GM18520 (cell line): ENCODE measurements at regions not wholly inside any gene's neighbourhood (a gene's known extent, or its start where the extent isn't known, plus 50 kb on each side); places are given as distances from the start of the nearest gene placed in this dataset.
"Not testable (repeated sequence)": the region's sequence is repeated elsewhere in the genome, so short reads cannot be mapped to it uniquely, and the experiment has no call there.

ENCODE experiments used
- ATAC-seq: cut with Tn5 transposase; IDR thresholded peaks from one replicate; pipeline ENCODE4 v1.9.1; 2021; ENCODE audit not compliant: unreplicated experiment

DNA sequence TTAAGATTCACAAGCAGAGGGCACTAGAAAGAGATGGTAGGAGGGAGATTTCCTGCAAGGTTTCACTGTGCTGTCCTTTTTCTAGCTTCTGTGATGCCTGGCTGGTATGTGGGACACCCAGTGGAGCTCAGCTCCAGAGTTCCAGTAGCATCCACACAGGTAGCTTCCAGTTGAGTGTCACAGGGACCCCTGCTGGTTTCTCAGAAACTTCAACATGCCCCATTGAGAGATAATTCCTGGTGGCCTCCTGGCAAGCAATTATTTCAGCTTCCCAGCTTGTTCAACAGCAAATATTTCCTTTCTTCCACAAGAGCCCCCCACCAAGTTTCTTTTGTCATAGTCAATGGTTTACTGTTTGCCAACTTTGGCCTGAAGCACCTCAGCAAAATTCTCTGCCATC lies 858.7 kb downstream of the REEP3 start:
- no peak for ATAC-seq

GRCh38 chr10:64385355-64385754 lies 864.2 kb downstream of the REEP3 start:
- ATAC-seq: no peak

- ATAC-seq: no peak
These were observed 873.5 kb downstream of the REEP3 start for GRCh38 chr10:64394744-64395143.

DNA sequence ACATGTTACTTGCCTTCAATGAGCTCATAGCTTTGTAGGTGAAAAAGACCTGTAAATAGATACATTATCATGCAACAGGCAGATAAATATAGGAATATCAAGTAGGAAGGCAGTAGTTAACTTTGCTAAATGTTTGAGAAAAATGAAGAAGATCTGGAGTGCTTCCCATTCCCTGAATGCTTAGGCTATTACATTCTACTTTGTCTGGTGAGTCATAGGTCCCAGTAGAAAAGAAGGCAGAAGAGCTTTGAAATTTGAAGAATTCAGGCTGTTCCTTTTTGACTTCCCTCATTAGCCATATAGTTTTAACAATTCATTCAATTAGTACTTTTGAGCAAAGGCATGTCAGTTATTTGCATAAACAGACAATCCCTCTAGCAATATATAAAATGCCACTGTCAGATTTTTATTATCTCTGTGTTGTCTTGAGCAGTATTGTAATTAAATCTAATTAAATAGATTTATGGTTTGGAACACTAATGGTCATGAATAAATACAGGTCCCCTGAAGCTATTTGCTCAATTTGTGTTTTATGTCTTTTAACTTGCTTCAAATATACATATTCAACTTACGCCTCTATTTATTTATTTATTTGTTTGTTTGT lies 875.0 kb downstream of the REEP3 start:
- ATAC-seq: no peak

- ATAC-seq: no peak
These were observed 875.9 kb downstream of the REEP3 start for GRCh38 chr10:64397125-64397524.

DNA sequence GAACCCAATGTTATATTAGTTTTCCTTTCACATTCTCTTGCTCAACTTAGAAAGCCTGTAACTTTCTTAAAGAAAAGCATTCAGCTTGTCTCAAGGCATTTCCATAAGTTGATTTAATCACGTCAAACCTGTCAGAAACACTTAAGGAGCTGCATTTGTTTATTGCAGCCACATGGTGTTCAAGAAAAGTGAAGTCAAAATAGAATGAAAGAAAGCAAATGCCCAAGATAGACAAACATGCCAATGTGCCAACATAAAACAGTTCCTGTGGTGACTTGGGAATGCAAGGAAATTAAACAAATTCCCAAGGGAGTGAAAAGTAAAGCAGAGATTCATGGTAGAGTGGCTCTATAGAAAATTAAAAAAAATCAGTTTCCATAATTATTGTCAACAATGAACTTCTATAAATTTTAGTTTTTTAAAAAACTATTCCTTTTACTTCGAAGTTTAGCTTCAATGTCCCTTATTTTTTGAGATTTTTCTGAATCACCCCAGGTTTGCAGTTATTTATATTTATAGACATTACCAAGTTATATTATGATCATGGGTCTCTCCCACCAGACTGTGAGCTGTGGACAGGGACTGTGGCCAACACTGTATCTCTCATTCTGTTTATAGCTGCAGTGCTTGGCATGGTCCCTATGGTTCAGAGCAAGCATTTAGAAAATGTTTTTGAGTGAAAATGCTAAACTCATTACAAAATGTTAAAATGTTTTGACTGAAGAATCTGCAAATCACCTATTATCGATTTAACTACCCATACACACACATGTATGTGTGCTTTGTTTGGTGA lies 887.4 kb downstream of the REEP3 start:
- ATAC-seq: no peak

- ATAC-seq: no peak
These were observed 888.1 kb downstream of the REEP3 start for GRCh38 chr10:64409349-64409748.

DNA sequence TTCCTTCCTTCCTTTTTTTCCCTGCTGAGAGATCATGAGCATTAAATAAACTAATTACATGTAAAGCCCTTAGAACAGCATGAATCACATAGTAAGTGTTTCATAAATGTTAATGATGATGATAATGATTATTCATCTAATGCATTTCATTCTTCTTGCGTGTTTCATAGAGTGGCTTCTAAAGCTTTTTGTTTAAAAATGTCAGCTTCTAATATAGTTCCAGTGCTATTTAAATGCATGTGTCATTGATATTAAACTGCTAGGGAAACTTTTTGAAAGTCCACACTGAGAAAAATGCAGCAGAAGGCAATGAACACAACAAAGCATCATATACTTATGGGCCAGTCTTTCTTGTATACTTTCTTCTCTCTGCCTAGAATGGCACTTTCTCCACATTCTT lies 894.8 kb downstream of the REEP3 start:
- no peak for ATAC-seq

DNA sequence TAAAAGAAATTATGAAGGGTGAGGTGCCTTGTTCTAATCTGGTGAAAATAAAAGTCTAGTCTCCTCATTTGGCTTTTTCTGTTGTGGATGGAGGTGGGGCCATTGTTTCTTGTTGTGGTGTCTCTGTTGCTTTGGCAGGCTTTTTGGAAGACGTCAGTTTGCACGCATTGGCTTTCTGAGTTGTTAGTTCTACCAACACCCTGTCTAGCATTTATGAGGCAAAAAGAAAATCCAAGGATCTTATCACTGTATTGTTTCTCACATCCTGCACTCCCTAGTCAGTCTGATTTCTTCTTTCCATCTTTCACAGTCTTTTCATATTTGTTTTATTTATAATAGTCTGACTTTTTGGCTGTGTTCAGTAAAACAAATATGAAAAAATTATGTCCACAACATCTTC lies 898.3 kb downstream of the REEP3 start:
- ATAC-seq: no peak

- no peak for ATAC-seq
These were observed 905.5 kb downstream of the REEP3 start for GRCh38 chr10:64426745-64427144.

DNA sequence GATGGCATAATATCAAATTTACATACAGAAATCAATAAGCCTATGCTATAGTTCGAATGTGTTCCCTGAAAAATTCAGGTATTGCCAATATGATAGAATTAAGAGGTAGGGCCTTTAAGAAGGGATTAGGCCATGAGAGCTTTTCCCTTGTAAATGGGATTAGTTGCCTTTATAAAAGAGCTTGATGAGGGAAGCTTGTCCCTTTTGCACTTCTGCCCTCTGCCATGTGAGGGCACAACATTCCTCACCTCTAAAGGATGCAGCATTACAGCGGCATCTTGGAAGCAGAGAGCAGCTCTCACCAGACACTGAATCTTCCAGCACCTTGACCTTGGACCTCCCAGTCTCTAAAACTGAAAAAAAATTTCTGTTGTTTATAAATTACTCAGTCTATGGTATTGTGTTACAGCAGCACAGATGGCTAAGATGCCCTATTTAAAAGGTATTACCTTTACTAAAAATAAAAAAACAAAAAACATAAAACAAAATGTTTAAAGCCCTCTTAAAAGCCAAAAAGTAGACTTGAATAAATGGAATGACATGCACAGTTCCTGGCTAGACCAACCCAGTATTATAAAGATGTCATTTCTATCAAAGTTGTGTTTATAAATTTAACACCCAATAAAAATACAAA lies 909.6 kb downstream of the REEP3 start:
- ATAC-seq: no peak

GRCh38 chr10:64441872-64442271 lies 920.7 kb downstream of the REEP3 start:
- not testable (repeated sequence) for ATAC-seq

GRCh38 chr10:64444163-64444562 lies 923.0 kb downstream of the REEP3 start:
- ATAC-seq: no peak

DNA sequence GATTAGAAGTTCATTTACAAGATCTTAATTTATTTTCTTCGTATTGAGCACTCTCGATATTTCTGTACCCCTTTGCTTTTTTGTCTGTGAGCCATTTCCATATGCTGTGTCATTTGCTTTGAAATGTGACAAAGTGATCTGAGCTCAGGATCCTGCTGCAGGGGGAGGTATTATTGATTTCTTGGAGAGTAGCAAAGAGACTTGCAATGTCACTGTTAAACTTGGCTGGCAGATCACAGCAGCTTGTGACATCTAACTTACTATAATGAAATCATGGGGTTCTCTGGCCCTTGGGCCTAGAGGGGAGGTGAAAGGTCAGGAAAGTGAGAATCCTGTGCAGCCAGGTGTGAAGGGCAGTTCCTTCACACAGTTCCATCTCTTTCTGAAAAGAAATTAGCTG lies 923.4 kb downstream of the REEP3 start:
- no peak for ATAC-seq

DNA sequence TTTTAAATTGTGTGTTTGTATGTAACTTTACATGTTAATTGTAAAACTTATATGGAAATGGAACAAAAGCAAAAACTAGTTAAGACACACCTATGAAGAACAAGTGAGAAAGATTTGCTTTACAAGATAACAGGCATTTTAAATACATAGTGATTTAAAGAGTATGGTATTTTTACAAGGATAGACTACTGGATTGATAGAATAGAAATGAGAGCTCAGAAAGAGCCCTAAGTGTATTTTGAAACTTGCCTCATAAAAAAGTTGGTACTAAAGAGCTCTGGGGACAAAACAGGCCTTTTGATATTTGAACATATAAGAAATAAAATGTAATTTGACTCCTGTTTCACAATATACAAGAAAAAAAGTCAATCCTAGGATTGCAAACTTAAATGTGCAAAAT lies 928.4 kb downstream of the REEP3 start:
- no peak for ATAC-seq

DNA sequence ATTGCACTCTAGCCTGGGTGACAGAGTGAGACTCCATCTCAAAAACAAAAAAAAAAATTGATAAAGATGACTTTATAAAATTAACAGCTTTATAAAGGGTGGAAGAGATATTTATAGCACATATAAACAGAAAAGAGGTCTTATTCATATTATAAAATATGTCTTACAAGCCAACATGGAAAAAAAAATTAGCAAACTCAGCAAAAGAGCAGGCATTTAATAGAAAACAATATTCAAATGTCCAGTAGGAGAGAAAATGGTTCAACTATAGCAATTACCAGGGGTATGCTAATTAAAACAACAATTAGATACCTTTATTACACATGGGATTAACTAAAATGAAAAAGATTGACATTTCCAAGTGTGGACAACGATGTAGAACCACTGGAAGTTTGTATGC lies 929.1 kb downstream of the REEP3 start:
- ATAC-seq: no peak

DNA sequence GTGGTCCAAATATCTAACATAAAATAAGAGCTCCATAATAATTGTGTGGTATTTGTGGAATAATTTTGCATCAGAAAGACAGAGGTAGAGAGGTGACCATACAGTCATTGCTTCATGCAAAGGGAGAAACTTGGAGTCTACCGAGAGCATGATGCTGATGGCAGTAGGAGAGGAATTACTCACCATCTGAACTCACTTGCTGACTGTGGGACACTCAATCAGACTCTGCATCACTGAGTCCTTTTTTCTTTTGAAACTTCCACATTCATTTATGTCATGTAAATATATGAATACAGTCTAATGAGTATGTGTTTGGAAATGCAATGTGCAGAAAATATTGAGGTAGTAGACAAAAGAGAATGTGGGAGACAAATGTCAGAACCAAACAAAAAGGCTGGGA lies 933.8 kb downstream of the REEP3 start:
- ATAC-seq: no peak

GRCh38 chr10:64458306-64458705 lies 937.1 kb downstream of the REEP3 start:
- ATAC-seq: no peak

DNA sequence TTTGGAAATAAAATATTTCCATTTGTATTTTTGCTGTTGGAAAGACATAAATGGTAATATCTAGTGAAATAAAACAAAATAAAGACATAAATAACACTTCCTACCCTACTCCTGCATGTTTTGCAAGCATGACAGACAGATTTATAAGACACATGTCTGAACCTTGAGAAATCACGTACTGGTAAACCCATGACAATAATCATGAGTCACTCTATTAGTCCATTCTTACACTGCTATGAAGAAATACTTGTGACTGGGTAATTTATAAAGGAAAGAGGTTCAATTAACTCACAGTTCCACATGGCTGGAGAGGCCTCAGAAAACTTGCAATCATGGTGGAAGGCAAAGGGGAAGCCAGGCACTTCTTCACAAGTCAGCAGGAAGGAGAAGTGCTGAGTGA lies 942.2 kb downstream of the REEP3 start:
- ATAC-seq: no peak

- ATAC-seq: no peak
These were observed 944.5 kb downstream of the REEP3 start for GRCh38 chr10:64465653-64466052.

- ATAC-seq: no peak
These were observed 947.0 kb downstream of the REEP3 start for GRCh38 chr10:64468219-64468618.

- ATAC-seq: no peak
These were observed 955.3 kb downstream of the REEP3 start for GRCh38 chr10:64476506-64476905.
